HG02981 (cell line): ENCODE measurements at regions not wholly inside any gene's neighbourhood (a gene's known extent, or its start where the extent isn't known, plus 50 kb on each side); places are given as distances from the start of the nearest gene placed in this dataset.

Experiments
- ATAC-seq: cut with Tn5 transposase; IDR thresholded peaks from one replicate; pipeline ENCODE4 v1.9.1; 2021; ENCODE audit warnings: mild to moderate bottlenecking, moderate library complexity; ENCODE audit not compliant: unreplicated experiment

GRCh38 chr3:107970993-107971580, 119.7 kb downstream of the CD47 start:
- no peak for ATAC-seq

DNA sequence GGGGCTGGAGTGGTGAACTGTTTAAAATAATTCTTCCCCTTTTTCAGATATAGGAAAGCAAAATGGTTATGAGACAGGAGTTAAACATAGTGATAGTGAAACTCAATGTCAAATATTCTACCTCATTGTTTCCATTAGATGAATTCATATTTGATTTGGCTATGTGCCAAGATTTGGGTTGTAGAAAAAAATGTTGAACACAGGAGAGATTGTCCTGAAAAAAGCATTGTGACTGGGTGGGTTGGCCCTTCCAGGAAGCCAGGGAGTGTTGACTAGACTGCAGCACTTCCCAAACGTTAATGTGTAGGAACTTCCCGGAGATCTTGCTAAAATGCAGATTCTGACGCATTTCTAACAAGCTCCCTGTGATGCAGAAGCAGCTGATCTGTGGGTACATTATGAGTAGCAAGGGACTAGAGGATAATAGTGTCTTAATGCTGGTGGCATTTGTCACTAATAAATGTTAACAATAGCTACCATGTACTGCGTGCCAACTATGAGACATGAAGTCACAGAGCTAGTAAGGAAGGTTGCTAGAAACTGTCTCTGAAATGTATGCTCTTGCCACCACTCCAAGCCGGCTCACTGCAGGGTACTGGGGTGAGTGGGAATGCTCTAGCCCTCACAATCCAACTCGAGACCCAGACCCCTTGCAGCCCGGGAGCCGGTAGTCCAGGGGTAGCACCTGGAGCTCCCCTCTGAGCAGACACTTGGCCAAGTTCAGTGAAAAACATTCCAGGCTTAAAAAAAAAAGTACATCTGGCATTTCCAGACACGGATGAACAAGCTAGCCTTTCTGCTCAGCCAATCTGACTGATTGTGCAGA, 120.6 kb downstream of the CD47 start:
- no peak for ATAC-seq

DNA sequence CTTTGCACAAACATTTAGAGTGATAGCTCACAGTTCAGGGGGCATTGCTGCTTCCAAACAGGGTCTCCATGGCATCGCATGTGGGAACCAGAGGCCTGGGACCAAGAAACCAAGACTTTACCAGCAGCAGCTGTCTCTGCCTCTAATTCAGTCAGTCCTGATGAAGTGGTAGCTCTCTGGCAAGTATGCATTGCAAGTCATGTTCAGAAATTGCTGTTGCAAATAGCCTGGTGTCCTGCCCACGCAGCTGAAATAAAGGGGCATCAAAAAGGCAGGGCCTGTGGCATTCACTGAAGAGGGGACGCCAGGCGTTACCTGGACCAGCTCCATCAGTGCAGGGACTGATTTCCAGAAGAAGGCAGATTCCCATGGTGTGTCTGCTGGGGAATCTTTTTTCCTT, 121.3 kb downstream of the CD47 start:
- ATAC-seq: no peak

DNA sequence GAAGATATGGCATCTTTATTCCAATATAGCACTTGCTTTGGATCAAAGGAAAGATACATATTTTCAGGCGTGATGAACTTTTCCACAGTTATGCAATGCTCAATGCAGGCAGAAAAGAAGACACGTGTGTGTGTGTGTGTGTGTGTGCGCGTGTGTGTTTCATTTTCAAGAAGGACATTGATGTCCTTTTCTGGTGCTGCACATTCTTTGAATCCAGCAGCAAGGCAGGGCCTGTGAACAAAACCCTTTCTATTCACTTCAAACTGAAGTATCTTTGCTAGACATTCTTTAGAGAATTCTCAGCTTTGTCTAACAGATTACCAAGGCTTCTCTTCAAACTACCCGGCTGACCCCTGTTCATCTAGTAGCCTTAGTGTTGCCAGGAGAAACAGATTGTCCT, 124.6 kb downstream of the CD47 start:
- ATAC-seq: no peak

- ATAC-seq: no peak
Measured at GRCh38 chr3:107965136-107965655, 125.6 kb downstream of the CD47 start.

GRCh38 chr3:107963581-107963980, 127.2 kb downstream of the CD47 start:
- no peak for ATAC-seq

DNA sequence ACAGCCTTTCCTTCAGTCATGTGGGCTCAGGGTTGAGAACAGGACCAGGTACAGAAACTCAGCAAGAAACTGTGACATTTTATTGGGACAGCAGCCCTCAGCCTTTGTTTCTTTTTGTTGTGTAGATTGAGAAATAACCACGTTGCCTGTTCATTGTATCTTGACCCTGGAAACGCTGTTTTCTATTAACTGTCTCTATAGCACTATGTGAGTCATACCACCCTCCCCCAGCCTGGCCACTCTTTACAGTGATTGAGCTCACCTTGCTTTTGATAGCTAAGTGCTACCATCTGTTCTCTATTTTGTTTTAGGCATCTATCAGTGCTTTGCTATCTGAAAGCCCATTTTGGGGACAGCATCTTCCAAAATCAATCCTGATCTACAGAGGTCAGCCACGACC, 127.9 kb downstream of the CD47 start:
- no peak for ATAC-seq

DNA sequence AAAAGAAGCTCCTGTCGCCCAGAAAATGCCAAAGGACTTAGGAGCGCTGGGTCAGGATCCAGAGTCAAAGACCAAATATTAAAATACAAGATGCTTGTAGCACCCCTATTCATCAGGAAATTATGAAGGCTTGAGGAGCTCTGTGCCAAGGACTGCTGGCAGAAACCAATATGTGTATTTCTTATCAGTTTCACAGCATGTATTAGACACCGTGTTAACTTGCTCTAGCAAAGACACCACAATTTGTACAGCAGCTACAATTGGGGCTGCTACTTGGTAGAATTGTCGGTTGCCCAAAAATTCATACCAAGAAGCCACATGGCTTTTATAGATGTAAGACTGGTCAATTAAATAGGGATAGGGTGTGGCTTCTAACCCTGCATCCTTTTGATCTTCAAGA, 128.8 kb downstream of the CD47 start:
- no peak for ATAC-seq

DNA sequence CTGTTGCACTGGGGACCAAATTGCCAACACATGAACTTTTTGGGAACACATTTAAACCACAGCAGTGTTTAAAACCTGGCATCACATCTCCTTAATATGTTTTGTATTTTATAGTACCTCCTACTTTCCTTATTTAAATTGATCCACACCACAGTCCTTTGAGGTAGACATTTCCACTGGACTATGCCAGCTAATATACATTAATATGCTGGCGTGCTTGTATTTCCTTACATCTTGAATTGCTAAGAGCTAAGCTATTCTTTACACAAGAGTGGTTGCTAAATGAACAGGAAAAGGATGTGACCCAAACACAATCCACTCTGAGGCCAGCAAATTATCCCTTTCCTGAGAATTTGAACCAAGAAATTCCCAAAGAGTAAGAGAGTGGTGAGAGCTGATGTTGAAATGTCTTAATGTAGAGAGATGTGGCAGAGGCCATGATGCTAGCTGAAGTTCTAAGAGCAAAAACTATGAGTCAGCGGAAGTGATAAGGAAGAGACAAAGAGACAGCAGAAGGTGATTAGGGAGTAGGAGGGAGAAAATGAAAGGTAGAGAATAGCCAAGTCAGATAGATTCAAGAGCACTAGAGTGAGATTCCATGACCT, 131.2 kb downstream of the CD47 start:
- ATAC-seq: no peak

- ATAC-seq: no peak
Measured at GRCh38 chr3:107958146-107958545, 132.7 kb downstream of the CD47 start.

- ATAC-seq: no peak
Measured at GRCh38 chr3:107956991-107957900, 133.6 kb downstream of the CD47 start.

- no peak for ATAC-seq
Measured at GRCh38 chr3:107954845-107955244, 136.0 kb downstream of the CD47 start.

DNA sequence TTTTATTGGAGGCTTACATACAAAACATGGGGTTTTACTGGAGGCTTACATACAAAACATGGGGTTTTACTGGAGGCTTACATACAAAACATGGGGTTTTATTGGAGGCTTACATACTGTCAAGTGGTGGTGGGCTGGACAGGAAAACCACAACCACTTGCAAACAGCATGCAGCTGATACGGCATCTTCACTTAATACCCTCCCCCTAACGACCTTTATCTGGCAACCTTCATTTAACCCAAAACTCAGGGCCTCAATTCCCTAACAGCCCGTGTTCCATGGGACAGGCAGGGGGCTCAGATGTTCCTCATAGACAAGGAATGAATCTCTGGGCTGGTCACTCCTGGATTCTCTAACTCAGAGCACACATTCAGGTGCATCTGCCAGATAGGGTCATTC, 137.1 kb downstream of the CD47 start:
- ATAC-seq: no peak

DNA sequence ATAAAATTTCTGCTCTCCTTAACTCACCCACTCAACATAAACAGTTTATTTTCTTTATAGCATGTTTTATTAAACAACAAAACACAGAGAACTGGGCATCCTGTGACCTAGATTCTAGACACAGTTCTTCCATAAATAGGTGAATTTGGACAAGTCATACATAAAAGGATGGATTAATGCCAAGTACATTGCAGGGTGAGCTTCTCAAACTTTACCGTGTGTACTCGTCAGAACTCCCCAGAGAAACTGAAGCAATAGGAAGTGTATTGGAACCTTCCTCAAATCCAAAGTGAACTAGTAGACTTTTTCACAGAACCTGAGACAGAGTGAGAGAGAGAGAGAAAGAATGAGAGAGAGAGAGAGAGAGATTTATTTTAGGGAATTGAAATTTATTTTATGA, 139.7 kb downstream of the CD47 start:
- ATAC-seq: no peak

DNA sequence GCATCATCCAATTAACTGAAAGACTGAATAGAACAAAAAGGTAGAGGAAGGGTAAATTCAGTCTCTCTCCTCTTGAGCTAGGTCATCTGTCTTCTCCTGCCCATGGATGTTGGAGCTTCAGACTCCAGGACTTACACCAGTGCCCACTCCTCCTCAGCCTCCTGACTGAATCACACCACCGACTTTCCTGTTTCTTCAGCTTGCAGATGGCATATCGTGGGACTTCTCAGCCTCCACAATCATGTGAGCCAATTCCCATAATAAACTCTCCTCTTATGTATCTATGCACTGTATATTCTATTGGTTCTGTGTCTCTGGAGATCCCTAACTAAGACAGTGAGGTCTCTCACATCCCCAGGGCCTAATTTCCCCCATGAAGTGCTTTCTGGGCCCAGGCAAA, 140.4 kb downstream of the CD47 start:
- no peak for ATAC-seq

DNA sequence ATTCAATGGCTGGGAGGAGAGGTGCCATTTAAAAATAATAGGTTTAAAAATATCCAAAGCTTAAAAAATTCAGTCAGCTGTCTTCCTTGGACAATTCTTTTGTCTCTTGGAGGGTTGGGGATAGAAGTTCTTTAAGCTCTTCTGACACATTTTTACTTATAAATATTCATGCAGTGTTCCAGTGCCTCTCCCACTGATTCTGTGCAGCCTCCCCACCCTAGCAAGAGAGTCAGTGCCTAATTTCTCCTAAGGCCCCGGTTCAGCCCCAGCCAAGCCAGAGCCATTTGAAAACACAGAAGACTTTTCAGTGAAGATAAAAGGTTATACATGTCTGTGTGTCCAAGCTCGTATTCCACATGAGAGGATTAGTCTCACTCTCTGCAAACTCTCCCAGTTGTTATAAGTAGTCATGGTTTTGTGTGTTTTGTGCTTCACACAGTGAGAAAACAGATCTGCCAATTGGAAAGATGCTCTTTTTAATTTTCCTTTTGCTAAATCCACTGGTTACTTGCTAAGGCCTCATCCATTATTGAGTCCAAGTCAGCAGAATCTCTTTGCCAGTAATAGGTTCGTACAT, 141.3 kb downstream of the CD47 start:
- ATAC-seq: no peak

GRCh38 chr3:107947203-107947602, 143.6 kb downstream of the CD47 start:
- ATAC-seq: no peak

DNA sequence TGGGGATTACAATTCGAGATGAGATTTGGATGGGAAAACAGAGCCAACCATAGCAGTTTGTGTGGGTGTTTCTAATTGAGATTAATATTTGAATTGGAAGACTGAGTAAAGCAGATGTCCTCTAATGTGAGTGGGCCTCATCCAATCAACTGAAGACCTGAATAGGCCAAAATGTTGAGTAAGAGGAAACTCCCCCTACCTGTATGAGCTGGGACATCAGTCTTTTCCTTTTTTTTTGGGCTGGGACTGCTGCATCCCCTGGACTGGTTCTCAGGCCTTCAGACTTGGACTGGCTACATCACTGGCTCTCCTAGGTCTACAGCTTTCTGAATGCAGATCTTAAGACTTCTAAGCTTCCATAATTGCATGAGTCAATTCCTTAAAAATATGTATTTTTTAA, 144.1 kb downstream of the CD47 start:
- no peak for ATAC-seq

DNA sequence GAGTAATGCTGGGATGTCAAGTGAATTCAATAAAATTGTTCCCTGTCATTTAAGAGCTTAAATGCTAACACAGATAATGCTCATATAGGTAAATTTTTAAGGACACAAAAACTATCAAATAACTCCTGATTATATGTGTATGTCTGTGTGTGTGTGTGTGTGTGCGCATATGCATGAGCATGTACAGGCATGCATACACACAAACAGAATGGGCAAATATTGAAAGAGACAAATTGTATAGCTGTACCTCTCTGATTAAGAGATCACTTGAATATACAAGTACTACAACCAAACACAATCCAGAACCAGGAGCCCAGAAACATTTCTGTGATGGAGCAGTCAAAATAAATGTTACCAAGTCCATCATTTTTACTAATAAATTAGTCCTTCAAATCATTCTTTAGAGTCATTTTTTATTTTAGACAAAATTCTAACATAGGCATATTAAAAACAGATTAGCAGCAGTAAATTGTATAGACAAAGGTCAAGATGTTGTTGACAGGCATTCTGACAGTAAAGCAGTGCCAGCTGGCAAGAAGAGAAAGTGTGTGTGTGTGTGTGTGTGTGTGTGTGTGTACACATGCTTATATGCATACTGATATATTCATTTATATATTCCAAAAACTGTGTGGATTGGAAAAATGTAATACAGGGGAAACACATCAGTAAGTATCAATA, 145.3 kb downstream of the CD47 start:
- no peak for ATAC-seq
